ENCODE measurements at regions not wholly inside any gene's neighbourhood (a gene's known extent, or its start where the extent isn't known, plus 50 kb on each side); places are given as distances from the start of the nearest gene placed in this dataset.

- no peak overlapping the region for H3K4me3 ChIP-seq (ENCODE audit: control insufficient read depth, low read depth, low read length)
- DNase-seq (ENCODE audit: low read depth) = peak; percentile 17
- TF ChIP-seq CTCF (IDR thresholded peaks at IDR 0.05; ENCODE audit: control insufficient read depth, insufficient read depth, low read depth, low read length, missing control alignments) = no peak
Measured at GRCh38 chr2:223416815-223417610, 185.1 kb downstream of the SCG2 start.

GRCh38 chr2:223418131-223418530, 184.0 kb downstream of the SCG2 start:
- DNase-seq (ENCODE audit: low read depth) = no peak
- H3K4me3 ChIP-seq (ENCODE audit: control insufficient read depth, low read depth, low read length) = no peak overlapping the region
- TF ChIP-seq CTCF (IDR thresholded peaks at IDR 0.05; ENCODE audit: control insufficient read depth, insufficient read depth, low read depth, low read length, missing control alignments) = no peak

GRCh38 chr2:223418604-223419199, 183.5 kb downstream of the SCG2 start:
- DNase-seq (ENCODE audit: low read depth) = no peak
- no peak for TF ChIP-seq CTCF (IDR thresholded peaks at IDR 0.05; ENCODE audit: control insufficient read depth, insufficient read depth, low read depth, low read length, missing control alignments)
- no peak overlapping the region for H3K4me3 ChIP-seq (ENCODE audit: control insufficient read depth, low read depth, low read length)

- no peak overlapping the region for H3K4me3 ChIP-seq (ENCODE audit: control insufficient read depth, low read depth, low read length)
- no peak for TF ChIP-seq CTCF (IDR thresholded peaks at IDR 0.05; ENCODE audit: control insufficient read depth, insufficient read depth, low read depth, low read length, missing control alignments)
- no peak for DNase-seq (ENCODE audit: low read depth)
Measured at GRCh38 chr2:223420048-223420447, 182.1 kb downstream of the SCG2 start.

GRCh38 chr2:223431479-223431878, 170.7 kb downstream of the SCG2 start:
- TF ChIP-seq CTCF (IDR thresholded peaks at IDR 0.05; ENCODE audit: control insufficient read depth, insufficient read depth, low read depth, low read length, missing control alignments) = no peak
- no peak overlapping the region for H3K4me3 ChIP-seq (ENCODE audit: control insufficient read depth, low read depth, low read length)
- DNase-seq (ENCODE audit: low read depth) = no peak

- no peak for DNase-seq (ENCODE audit: low read depth)
- TF ChIP-seq CTCF (IDR thresholded peaks at IDR 0.05; ENCODE audit: control insufficient read depth, insufficient read depth, low read depth, low read length, missing control alignments) = no peak
- no peak overlapping the region for H3K4me3 ChIP-seq (ENCODE audit: control insufficient read depth, low read depth, low read length)
Measured at GRCh38 chr2:223433461-223433860, 168.7 kb downstream of the SCG2 start.

Data from AG09309 (cell line).